Epithelial cell of proximal tubule (primary cell): ENCODE measurements at regions not wholly inside any gene's neighbourhood (a gene's known extent, or its start where the extent isn't known, plus 50 kb on each side); places are given as distances from the start of the nearest gene placed in this dataset.

Experiments used
- DNase-seq: peaks from one replicate; pipeline ENCODE4 v3.0.0-alpha.2; 2011; ENCODE audit warnings: low read depth
- H3K4me3 ChIP-seq: 2 replicates; pipeline ENCODE4 v1.5.1; 2011; ENCODE audit warnings: low read depth, mild to moderate bottlenecking, low read length
- TF ChIP-seq, protein P1 (sequence below): conservative IDR thresholded peaks from 2 replicates; pipeline ENCODE4 v1.5.1; 2012; ENCODE audit warnings: low read depth, mild to moderate bottlenecking, low read length

DNA sequence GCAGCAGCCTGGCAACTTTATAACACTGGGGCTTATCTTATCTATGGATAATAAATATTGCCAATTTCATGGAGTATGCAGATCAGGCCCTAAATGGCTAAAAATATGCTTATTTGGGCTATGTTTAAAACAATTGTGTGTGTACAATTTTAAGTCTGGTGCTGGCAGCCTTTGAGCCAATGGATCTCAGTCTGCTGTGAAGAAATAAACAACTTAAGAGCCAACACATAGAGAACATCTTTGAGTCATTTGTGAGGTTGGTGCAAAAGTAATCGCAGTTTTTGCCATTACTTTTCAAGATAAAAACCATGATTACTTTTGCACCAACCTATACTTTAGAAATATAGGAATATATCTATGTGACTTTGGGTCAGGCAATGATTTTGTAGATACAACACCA lies 129.1 kb upstream of the CARMIL1 start:
- DNase-seq, result no peak
- no peak overlapping the region for H3K4me3 ChIP-seq
- TF ChIP-seq, protein P1, sequence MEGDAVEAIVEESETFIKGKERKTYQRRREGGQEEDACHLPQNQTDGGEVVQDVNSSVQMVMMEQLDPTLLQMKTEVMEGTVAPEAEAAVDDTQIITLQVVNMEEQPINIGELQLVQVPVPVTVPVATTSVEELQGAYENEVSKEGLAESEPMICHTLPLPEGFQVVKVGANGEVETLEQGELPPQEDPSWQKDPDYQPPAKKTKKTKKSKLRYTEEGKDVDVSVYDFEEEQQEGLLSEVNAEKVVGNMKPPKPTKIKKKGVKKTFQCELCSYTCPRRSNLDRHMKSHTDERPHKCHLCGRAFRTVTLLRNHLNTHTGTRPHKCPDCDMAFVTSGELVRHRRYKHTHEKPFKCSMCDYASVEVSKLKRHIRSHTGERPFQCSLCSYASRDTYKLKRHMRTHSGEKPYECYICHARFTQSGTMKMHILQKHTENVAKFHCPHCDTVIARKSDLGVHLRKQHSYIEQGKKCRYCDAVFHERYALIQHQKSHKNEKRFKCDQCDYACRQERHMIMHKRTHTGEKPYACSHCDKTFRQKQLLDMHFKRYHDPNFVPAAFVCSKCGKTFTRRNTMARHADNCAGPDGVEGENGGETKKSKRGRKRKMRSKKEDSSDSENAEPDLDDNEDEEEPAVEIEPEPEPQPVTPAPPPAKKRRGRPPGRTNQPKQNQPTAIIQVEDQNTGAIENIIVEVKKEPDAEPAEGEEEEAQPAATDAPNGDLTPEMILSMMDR, result no peak

DNA sequence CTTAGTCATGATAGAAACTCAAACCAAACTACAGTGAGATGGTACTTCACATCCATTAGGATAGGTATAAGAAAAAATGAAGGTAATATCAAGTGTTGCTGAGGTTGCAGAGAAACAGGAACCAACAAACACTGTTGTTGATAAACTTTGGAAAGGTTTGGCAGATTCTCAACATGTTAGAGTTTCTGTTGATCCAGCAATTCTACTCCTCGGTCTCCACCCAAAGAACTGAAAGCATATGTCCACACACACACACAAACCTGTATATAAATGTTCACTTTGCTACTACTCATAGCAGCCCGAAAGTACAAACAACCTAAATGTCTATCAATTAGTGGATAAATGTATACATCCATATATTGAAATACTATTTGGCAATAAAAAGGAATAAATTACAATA lies 128.3 kb upstream of the CARMIL1 start:
- TF ChIP-seq, protein P1, result no peak
- DNase-seq, result no peak
- H3K4me3 ChIP-seq, result no peak overlapping the region

DNA sequence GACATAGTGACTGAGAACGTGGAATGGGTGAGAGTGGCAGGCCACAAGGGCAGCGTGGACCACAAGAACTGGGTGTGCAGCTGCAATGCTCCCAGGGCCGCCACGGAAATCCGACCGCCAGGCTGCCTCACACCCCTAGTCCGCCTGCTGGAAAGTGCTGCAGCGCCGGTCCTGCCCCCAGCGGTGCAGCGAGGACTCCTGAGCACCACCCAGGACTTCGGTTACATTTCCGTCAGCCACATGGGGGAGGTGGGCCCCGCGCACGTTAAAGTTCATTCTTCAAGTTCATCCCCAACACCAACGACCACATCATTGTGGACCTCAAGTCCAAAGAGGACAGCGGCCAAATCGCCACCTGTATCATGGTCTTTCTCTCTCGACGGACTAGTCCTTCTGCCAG lies 126.1 kb upstream of the CARMIL1 start:
- no peak overlapping the region for H3K4me3 ChIP-seq
- TF ChIP-seq, protein P1, result no peak

DNA sequence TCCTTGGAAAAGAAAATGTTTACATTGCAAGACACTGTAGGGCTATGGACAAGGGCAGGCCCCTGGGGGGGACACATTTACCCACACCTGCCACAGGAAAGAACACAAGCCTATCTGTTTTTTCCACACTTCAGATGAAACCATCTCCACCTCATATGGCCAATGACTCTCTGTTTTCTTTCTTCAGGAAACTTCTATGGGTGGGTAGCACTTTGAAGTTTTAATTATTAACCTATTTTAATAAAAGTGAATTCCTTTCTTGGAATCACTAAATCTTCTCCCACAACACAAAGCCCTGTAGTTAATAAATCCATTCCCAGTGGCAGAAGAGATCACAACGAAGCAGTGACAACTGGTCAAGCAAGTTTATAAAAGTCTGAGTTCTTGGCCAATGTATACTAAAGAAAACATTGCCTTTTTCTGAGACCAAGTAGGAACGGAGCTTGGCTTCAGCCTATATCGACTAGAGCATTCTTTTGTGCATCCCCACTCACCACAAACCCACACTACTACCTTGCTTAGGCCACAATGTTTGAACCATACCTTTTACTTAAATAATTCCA lies 125.1 kb upstream of the CARMIL1 start:
- TF ChIP-seq, protein P1, result no peak
- DNase-seq, result no peak
- H3K4me3 ChIP-seq, result no peak overlapping the region

More for the DNA sequence above, 126.1 kb upstream of the CARMIL1 start:
- no peak for DNase-seq

DNA sequence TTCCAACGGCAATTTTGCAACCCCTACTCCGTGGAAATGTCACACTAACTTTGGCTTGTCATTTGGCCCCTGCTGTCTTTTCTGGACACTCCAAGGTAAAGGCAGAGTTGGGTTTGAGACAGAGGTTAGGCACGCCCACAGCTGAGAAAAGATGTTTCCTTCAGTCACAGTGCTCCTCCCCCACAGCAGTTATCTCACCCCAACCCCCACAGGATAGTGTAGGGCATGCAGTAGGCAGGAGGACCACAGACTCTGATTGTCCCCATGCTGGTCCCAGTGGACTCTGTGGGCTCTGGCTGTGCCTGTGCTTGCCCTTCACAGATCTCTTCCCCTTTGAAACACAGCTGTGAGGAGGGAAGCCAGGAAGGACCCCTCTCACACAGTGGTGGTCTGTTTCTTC lies 124.0 kb upstream of the CARMIL1 start:
- no peak for DNase-seq
- no peak overlapping the region for H3K4me3 ChIP-seq
- TF ChIP-seq, protein P1, result no peak

DNA sequence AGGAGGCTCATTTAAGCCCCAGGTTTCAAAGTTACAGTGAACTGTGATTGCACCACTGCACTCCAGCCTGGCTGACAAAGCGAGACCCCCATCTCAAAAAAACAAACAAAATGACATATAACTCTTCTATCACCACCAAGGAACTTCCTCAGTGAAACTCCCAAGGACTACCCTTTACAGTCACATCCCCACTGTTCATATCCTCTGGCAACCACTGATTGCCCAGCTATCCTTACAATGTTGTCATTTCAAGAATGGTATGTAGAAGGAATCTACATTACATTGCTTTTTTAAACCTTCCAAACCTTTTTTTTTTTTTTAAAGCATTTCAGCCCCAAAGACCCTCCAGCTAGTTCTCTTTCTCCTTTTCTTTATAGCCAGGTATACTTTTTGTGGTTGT lies 123.1 kb upstream of the CARMIL1 start:
- no peak overlapping the region for H3K4me3 ChIP-seq
- no peak for DNase-seq
- TF ChIP-seq, protein P1, result no peak

DNA sequence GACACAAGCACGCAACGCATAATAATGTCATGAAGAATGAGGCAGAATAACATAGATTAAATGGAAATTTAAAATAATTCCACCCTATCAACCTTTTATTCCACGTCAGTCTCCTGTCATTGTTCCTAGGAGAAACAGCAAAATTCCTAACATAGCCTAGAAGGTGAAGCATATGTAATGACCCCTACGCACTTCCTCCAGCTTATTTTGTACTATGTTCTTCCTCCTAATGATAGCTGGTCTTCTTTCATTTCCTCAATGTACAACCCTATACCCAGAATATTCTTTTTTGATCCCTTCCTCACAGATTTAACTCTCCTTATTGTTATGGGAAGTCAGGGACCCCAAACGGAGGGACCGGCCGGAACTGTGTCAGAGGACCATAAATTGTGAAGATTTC lies 122.0 kb upstream of the CARMIL1 start:
- TF ChIP-seq, protein P1, result no peak

More for the DNA sequence above, 122.0 kb upstream of the CARMIL1 start:
- H3K4me3 ChIP-seq, result no peak overlapping the region
- DNase-seq, result no peak
